Sigmoid colon (tissue), 6 donors: ENCODE measurements at regions not wholly inside any gene's neighbourhood (a gene's known extent, or its start where the extent isn't known, plus 50 kb on each side); places are given as distances from the start of the nearest gene placed in this dataset.

Source experiments
- DNase-seq: peaks from one replicate; pipeline ENCODE4 v3.0.0-alpha.2; 2019
- H3K27ac ChIP-seq, 4 donors: fragments of 200-600 bp; sonication (generic); one replicate each; pipeline ENCODE4 v1.5.1; 2016 to 2019; ENCODE audit warnings: mild to moderate bottlenecking in 1 of 4
- H3K27me3 ChIP-seq, 3 donors: fragments of 200-600 bp; sonication (generic); one replicate each; pipeline ENCODE4 v1.5.1; 2019; ENCODE audit warnings: mild to moderate bottlenecking in 1 of 3
- H3K36me3 ChIP-seq, 4 donors: fragments of 200-600 bp; sonication (generic); one replicate each; pipeline ENCODE4 v1.5.1; 2016 to 2019
- H3K4me1 ChIP-seq, 4 donors: fragments of 200-600 bp; sonication (generic); one replicate each; pipeline ENCODE4 v1.5.1; 2017 to 2019
- H3K4me3 ChIP-seq, 4 donors: fragments of 200-600 bp; sonication (generic); one replicate each; pipeline ENCODE4 v1.5.1; 2017 to 2019; ENCODE audit warnings: mild to moderate bottlenecking in 2 of 4, moderate library complexity in 1 of 4
- H3K9me3 ChIP-seq, 4 donors: fragments of 200-600 bp in 3 of 4; sonication (generic) in 3 of 4; one replicate each; pipeline versions ENCODE4 v1.5.1 to v1.6.1; 2013 to 2019
- EP300 ChIP-seq, 4 donors: sonication (generic); formaldehyde crosslinking; IDR thresholded peaks; one replicate each; pipeline ENCODE4 v1.6.1; 2017; ENCODE audit warnings: antibody characterized with exemption in 4 of 4
- POLR2A ChIP-seq, 2 donors: fragments of 450-650 bp; IDR thresholded peaks; one replicate each; pipeline ENCODE4 v1.6.1; 2016; ENCODE audit warnings: antibody characterized with exemption in 2 of 2, mild to moderate bottlenecking in 2 of 2, moderate library complexity in 2 of 2
- POLR2AphosphoS5 ChIP-seq, 4 donors: sonication (generic); formaldehyde crosslinking; IDR thresholded peaks; one replicate each; pipeline ENCODE4 v1.6.1; 2017; ENCODE audit warnings: antibody characterized with exemption in 4 of 4
- whole genome bisulfite sequencing, 2 donors: extraction: QIAGEN DNeasy Blood & Tissue Kit; methylation state at CpG; one replicate each; pipeline ENCODE4 v1.1.7; 2013; 5-methylcytosine and 5-hydroxymethylcytosine counted together
- intact Hi-C: fragments of 100-400 bp; cut with DNase I; formaldehyde crosslinking; loops from one replicate; pipeline ENCODE4 v1.15.1; 2023
- TF ChIP-seq, protein P1 (sequence below), 4 experiments: fragments of 450-650 bp in 3 of 4; fragments of 200-600 bp in 1 of 4; IDR thresholded peaks; one replicate each; pipeline ENCODE4 v1.5.1; 2016 to 2019; ENCODE audit warnings: antibody characterized with exemption in 4 of 4, mild to moderate bottlenecking in 3 of 4, moderate library complexity in 2 of 4
- donor health status: healthy with polysubstance abuse.
- donor health status: healthy.

DNA sequence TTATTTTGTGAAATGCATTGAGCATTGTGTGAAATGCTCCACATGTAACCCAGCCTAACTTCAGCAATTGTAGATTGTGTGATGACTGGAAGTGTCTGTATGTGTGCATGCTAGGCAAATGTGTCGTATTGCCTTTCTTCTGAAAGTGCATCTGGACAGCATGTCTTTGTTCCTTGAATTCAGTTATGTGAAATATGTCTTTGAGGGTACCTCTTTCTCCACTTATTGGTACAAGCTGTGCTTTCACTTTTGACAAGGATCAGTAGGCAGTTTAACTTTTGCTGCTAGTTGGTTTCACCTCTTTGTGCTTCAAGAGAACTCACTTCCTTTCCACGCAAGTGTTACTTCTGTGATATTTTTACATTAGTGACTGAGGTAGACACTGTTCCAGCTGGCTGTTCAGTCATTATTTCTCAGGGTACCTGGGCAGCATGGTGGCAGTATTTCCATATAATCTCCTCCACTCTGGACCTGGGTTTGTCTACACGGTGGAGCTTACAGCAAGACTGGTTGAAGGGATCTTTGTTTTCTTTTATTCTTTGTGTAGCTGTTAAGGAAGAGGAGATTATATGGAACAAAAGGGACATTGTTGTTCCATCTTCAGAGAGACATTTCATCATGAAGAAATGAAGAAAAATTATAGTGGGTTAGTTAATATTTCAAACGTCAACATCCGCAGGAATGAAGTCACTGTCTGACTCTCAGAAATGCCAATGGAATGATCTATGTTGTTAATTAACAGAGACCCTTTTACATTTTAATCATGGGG is 175.4 kb downstream of the UTRN start:
- Histone ChIP-seq H3K36me3 (peaks cover 0 to 46% (median 8%) of the 10 kb centered on the region in 4 donors), H3K27ac (no peak overlapping the region), H3K27me3 (no peaks in the 10 kb centered on the region), H3K4me3 (no peak overlapping the region), H3K4me1 (no peaks in the 10 kb centered on the region), H3K9me3 (no peaks in the 10 kb centered on the region)
- intact Hi-C loops = no loop called here
- no peak for DNase-seq
- TF ChIP-seq POLR2AphosphoS5 (IDR thresholded peaks at IDR 0.05) (no peak), EP300 (IDR thresholded peaks at IDR 0.05) (no peak)
- WGBS, 2 donors = 75 to 84% methylated on average over 5 of the region's 5 CpGs

DNA sequence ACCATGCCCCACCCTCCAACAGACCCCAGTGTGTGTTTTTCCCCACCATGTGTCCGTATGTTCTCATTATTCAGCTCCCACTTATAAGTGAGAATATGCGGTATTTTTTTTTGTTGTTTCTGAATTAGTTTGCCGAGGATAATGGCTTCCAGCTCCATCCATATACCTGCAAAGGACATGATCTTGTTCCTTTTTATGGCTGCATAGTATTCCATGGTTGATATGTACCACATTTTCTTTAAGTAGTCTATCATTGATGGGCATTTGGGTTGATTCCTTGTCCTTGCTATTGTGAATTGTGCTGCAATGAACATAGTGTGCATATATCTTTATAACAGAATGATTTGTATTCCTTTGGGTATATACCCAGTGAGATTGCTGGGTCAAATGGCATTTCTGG is 176.9 kb downstream of the UTRN start:
- intact Hi-C loops = no loop called here
- TF ChIP-seq POLR2A (IDR thresholded peaks at IDR 0.05) (no peak), EP300 (IDR thresholded peaks at IDR 0.05) (no peak), POLR2AphosphoS5 (IDR thresholded peaks at IDR 0.05) (no peak)
- TF ChIP-seq, protein P1, sequence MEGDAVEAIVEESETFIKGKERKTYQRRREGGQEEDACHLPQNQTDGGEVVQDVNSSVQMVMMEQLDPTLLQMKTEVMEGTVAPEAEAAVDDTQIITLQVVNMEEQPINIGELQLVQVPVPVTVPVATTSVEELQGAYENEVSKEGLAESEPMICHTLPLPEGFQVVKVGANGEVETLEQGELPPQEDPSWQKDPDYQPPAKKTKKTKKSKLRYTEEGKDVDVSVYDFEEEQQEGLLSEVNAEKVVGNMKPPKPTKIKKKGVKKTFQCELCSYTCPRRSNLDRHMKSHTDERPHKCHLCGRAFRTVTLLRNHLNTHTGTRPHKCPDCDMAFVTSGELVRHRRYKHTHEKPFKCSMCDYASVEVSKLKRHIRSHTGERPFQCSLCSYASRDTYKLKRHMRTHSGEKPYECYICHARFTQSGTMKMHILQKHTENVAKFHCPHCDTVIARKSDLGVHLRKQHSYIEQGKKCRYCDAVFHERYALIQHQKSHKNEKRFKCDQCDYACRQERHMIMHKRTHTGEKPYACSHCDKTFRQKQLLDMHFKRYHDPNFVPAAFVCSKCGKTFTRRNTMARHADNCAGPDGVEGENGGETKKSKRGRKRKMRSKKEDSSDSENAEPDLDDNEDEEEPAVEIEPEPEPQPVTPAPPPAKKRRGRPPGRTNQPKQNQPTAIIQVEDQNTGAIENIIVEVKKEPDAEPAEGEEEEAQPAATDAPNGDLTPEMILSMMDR (IDR thresholded peaks at IDR 0.05) = no peak
- Histone ChIP-seq H3K4me1 (no peaks in the 10 kb centered on the region), H3K27ac (no peak overlapping the region), H3K4me3 (no peak overlapping the region), H3K36me3 (peaks cover 0 to 46% (median 8%) of the 10 kb centered on the region in 4 donors), H3K9me3 (no peaks in the 10 kb centered on the region), H3K27me3 (no peaks in the 10 kb centered on the region)
- DNase-seq = no peak
- WGBS, 2 donors = 98 to 99% methylated on average over 3 of the region's 3 CpGs

DNA sequence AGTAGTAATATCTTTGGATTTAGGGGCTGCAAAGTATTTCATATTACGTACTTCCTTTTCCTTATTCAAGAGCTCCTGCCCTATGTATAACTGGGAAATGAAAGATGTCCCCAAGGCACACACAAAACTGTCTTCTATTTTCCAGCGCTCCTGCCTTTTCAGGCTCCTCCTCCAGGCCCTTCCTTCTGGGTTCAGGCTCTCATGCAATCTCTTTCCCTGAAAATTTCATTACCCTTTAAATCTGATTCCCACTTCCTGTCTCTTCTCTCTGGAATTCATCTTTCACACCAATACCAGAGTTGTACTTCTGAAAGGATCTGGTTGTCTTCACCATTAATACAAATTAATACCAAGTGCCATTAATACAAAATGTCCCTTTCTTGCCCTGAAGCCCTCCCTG is 181.6 kb downstream of the UTRN start:
- peaks cover 0 to 21% (median 2%) of the 10 kb centered on the region in 4 donors for H3K36me3 ChIP-seq
- 90 to 99% methylated on average over 2 of the region's 2 CpGs for WGBS, 2 donors

DNA sequence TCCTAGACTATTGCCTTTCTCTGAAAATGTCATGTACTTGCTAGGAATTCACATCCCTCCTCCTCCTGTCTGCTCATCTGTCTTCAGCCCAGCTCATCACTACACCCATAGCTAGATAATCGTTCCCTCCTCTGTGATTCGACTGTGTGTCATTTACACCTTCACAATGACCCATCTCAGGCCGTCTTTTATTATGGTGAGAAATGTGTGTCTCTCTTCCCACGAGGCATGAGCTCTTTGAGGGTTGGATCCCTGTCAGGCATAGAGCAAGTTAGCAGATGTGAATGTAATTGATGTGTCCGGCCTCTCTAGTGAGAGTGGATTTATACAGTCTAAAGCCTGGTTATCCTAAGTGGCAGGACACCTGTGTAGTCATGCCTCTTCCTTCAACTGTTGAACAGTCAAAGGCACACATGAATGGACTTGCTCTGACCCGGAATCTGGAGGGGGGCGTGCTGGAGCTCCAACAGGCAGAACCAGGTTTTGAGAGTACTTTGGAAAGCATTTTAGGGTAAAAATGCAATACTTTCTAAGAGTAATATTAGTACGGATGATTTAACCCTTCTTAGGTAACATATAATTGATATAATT is 182.1 kb downstream of the UTRN start:
- WGBS, 2 donors = 91 to 92% methylated on average over 8 of the region's 8 CpGs
- H3K9me3 ChIP-seq = no peaks in the 10 kb centered on the region
- H3K27me3 ChIP-seq = no peaks in the 10 kb centered on the region
- H3K4me1 ChIP-seq = no peaks in the 10 kb centered on the region
- intact Hi-C loops = no loop called here
- H3K4me3 ChIP-seq = no peak overlapping the region
- no peak for DNase-seq
- TF ChIP-seq, protein P1 (IDR thresholded peaks at IDR 0.05) = no peak
- TF ChIP-seq POLR2A (IDR thresholded peaks at IDR 0.05) (no peak), POLR2AphosphoS5 (IDR thresholded peaks at IDR 0.05) (no peak), EP300 (IDR thresholded peaks at IDR 0.05) (no peak)
- H3K36me3 ChIP-seq = peaks cover 0 to 17% (median 0%) of the 10 kb centered on the region in 4 donors
- no peak overlapping the region for H3K27ac ChIP-seq

More for the DNA sequence above, 181.6 kb downstream of the UTRN start:
- Histone ChIP-seq H3K4me1 (no peaks in the 10 kb centered on the region), H3K27me3 (no peaks in the 10 kb centered on the region), H3K4me3 (no peak overlapping the region), H3K27ac (no peak overlapping the region), H3K9me3 (no peaks in the 10 kb centered on the region)
- intact Hi-C loops = no loop called here
- TF ChIP-seq, protein P1 (IDR thresholded peaks at IDR 0.05) = no peak
- TF ChIP-seq EP300 (IDR thresholded peaks at IDR 0.05) = no peak
- TF ChIP-seq POLR2A (IDR thresholded peaks at IDR 0.05) = no peak
- TF ChIP-seq POLR2AphosphoS5 (IDR thresholded peaks at IDR 0.05) = no peak
- DNase-seq = no peak

DNA sequence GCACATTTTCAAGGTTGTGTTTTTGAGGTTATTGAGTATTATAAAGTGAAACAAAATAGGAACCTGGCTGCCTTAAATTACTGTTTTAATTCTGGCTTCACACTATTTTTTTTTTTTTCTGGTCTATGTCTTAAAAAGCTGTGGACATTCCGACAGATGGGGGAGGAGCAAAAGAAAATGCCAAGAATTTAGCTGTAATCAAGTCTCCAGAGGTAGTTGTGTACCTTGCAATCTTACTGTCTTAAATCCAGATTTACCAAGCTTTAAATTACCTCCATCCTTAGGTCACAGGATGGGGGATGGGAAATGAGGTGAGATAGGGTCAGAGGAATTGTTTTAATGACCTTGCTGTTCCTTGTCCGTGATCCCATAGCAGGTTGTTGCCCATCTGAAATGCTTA is 182.8 kb downstream of the UTRN start:
- H3K36me3 ChIP-seq = peaks cover 0 to 10% (median 0%) of the 10 kb centered on the region in 4 donors
- DNase-seq = no peak
- H3K27me3 ChIP-seq = no peaks in the 10 kb centered on the region
- H3K4me1 ChIP-seq = no peaks in the 10 kb centered on the region
- H3K9me3 ChIP-seq = no peaks in the 10 kb centered on the region
- H3K4me3 ChIP-seq = no peak overlapping the region
- WGBS, 2 donors = 98 to 99% methylated on average over 2 of the region's 2 CpGs
- intact Hi-C loops = no loop called here
- H3K27ac ChIP-seq = no peak overlapping the region
- TF ChIP-seq POLR2A (IDR thresholded peaks at IDR 0.05) (no peak), EP300 (IDR thresholded peaks at IDR 0.05) (no peak)
- TF ChIP-seq, protein P1 (IDR thresholded peaks at IDR 0.05) = no peak
